ENCODE measurements at regions not wholly inside any gene's neighbourhood (a gene's known extent, or its start where the extent isn't known, plus 50 kb on each side); places are given as distances from the start of the nearest gene placed in this dataset.

- no peak for DNase-seq (ENCODE audit: extremely low read depth, low read depth)
- no peak for TF ChIP-seq CTCF (IDR thresholded peaks at IDR 0.05; ENCODE audit: low read depth, low read length)
These were observed 88.8 kb upstream of the CTNNA1 start for GRCh38 chr5:138664276-138664943.

- TF ChIP-seq CTCF (IDR thresholded peaks at IDR 0.05; ENCODE audit: low read depth, low read length) = no peak
- no peak for DNase-seq (ENCODE audit: extremely low read depth, low read depth)
These were observed 88.4 kb upstream of the HSPA9 start for GRCh38 chr5:138663561-138663960.

GRCh38 chr5:138663009-138663408 is 87.8 kb upstream of the HSPA9 start:
- no peak for DNase-seq (ENCODE audit: extremely low read depth, low read depth)
- TF ChIP-seq CTCF (IDR thresholded peaks at IDR 0.05; ENCODE audit: low read depth, low read length) = no peak

- no peak for DNase-seq (ENCODE audit: extremely low read depth, low read depth)
- no peak for TF ChIP-seq CTCF (IDR thresholded peaks at IDR 0.05; ENCODE audit: low read depth, low read length)
These were observed 87.4 kb upstream of the HSPA9 start for GRCh38 chr5:138662599-138662998.

- DNase-seq (ENCODE audit: extremely low read depth, low read depth) = no peak
- TF ChIP-seq CTCF (IDR thresholded peaks at IDR 0.05; ENCODE audit: low read depth, low read length) = no peak
These were observed 86.8 kb upstream of the HSPA9 start for GRCh38 chr5:138661991-138662434.

- no peak for TF ChIP-seq CTCF (IDR thresholded peaks at IDR 0.05; ENCODE audit: low read depth, low read length)
- no peak for DNase-seq (ENCODE audit: extremely low read depth, low read depth)
These were observed 86.2 kb upstream of the HSPA9 start for GRCh38 chr5:138661291-138661960.

GRCh38 chr5:138660051-138660572 is 84.9 kb upstream of the HSPA9 start:
- no peak for TF ChIP-seq CTCF (IDR thresholded peaks at IDR 0.05; ENCODE audit: low read depth, low read length)
- DNase-seq (ENCODE audit: extremely low read depth, low read depth) = no peak

Data from AG09319 (cell line).